AG08395 (cell line): ENCODE measurements at regions not wholly inside any gene's neighbourhood (a gene's known extent, or its start where the extent isn't known, plus 50 kb on each side); places are given as distances from the start of the nearest gene placed in this dataset.

ENCODE experiments used
- DNase-seq: peaks from one replicate; pipeline ENCODE4 v3.0.0; 2012; ENCODE audit warnings: mixed read lengths, low spot score

- no peak for DNase-seq
Measured at GRCh38 chr2:11953258-11953657, 206.8 kb downstream of the LPIN1 start.

- peak; percentile 46 for DNase-seq
Measured at GRCh38 chr2:11955314-11955713, 208.9 kb downstream of the LPIN1 start.

DNA sequence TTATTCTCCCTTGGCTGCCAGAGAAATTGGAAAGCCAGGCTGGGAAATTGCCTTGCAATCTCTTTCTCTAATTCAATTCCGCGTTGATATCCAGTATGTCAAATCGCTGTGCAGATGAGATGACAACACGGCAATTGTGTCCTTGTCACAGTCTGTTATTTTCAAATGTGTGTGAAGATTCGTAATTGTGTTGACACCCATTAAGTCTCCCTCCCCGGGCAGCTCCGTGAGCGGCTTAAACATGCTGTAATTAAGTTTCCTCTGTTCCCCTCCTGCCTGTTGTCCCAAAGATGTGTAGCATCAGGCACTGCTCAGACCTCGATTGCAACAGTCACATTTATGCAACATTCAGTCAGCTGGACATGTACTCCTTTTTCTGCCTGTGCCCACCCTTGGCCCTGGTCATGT, 209.5 kb downstream of the LPIN1 start:
- DNase-seq, result no peak

DNA sequence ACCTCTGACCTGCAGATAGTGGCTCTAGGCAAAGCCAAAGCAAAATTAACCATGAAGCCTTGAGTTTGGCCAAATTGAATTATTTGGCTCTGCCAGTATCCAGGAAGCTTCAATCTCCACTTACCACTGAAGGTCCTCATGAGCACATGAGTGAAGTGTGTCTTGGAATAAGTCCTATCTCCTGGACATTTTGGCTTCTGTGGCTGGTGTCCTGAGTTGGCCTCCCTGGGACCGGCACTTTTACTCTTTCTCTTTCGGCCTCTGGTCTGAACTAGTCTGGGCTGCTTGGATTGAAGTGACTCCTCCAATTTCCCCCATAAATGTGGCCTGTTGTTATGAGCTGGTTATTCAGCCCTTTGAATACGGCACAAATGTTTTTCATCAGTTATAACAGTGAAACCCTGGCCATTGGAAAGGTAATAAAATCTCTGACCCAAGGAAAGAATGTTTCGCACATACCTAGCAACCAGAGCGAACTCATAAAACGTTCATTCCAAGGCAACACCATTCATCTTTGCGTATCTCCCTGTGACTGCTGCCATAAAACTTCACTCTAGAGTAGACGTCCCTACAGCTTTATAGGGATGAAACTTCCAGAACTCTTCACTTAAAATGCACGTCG, 216.4 kb downstream of the LPIN1 start:
- DNase-seq, result no peak

DNA sequence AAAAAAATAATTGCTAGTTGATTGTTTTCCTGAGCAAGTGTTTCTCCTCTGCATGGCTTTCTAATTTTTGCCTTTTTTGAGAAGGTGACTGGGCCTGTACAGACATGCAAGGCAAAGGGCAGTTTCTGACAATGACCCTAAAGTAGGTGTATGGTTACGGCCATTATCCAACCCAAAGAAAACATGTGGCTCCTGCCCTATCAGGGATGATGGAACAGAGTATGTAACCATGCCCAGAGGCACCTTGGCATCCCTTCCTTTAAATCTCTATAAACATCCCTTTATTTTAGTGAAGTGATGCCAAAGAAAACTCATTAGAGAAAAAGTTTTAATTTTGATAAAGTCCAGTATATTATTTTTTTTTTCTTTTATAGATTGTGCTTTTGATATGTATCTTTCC, 217.5 kb downstream of the LPIN1 start:
- DNase-seq, result no peak

GRCh38 chr2:11967946-11968465, 221.6 kb downstream of the LPIN1 start:
- peak; percentile 41 for DNase-seq

DNA sequence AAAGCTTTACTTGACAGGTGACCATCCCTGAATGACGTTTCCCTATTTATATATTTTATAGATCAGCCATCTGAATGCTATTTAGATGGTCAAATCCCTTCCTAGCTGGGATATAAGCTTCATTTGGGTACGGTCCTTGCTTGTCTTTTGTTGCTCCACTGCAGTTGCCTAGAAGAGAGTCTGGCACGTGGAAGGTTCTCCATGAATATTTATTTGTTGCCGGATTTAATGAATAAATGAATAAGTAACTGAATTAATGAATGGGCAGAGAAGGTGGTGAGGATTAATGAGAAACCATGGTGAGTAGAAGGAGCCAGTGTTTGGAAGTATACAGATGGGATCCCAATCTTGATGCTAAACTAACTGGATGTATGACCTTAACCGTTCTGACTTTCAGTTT, 222.1 kb downstream of the LPIN1 start:
- no peak for DNase-seq

GRCh38 chr2:11969774-11970173, 223.3 kb downstream of the LPIN1 start:
- no peak for DNase-seq

DNA sequence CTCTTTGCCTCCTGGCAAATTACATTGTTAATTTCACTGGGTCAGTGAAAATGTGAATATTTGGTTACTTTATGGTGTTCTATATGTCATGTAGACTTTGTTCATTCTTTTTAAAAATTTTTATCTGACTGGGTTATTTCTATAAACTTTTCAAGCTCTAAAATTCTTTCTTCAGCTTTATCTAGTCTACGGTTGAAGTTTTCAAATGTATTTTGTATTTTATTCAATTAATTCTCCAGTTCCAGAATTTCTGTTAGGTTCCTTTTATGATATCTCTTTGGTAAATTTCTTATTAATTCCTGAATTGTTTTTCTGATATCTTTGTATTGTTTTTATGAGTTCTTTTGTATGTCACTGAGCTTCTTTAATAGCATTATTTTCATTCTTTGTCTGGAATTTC, 228.1 kb downstream of the LPIN1 start:
- DNase-seq, result no peak

DNA sequence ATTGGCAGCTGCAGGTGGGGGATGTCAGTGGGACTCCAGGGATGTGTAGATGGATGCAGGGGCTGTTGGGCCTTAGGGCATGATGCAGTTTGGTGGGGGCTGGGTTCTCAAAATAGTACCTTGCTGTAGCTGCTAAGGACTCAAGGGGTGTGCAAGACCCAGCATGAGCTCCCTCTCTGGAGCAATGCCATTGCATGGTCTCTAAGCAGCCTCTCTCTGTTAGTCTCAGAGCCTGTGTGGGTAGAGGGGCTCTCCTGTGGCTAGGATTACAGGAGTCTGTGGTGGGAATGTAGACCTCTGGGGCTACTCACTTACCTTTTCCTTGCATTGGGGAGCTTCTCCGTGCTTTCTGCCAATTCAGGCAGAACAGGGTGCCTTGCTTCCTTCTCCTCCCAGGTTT, 228.9 kb downstream of the LPIN1 start:
- DNase-seq, result no peak

- no peak for DNase-seq
Measured at GRCh38 chr2:11976073-11976472, 229.6 kb downstream of the LPIN1 start.

GRCh38 chr2:11977766-11978524, 231.5 kb downstream of the LPIN1 start:
- DNase-seq, result no peak

GRCh38 chr2:11980809-11981208, 234.4 kb downstream of the LPIN1 start:
- DNase-seq, result no peak

DNA sequence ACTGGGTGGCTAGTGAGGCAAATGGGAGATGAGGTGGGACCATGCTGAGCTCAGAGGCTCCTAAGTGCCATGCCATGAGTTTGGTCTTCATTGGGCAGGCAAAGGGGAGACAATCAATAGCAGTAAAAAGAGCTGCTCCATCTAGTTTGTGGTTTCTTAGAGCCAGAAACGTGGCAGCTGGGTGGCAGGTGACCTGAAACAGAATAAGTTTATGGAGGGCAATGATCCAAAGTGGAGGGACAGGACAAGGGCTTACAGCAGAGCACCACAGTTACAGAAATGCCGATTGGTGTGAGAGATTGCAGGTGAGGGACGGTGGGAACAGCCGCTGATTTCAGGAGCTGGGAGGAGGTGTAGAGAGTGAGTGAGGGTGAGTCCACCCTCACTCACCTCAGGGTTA, 237.0 kb downstream of the LPIN1 start:
- DNase-seq, result no peak

DNA sequence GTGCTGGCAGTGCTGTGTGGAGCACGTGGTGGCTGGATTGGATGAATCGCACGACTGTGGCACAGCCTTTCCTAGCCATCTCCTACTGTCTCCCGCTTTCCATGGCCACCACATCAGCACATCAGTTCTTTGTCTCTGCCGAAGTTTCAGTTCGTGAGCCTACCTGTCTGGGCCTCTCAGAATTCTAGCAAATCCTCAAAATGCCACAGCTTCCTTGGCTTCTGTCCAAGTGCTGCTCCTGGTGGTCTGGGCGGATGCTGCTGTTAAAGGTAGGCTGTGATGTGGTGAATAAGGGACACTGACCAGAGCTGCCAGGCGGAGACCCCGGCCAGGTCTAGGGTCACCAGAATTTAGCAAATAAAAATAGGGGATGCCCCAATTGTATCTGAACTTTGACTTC, 237.4 kb downstream of the LPIN1 start:
- DNase-seq, result no peak

- DNase-seq, result no peak
Measured at GRCh38 chr2:11984316-11985158, 238.1 kb downstream of the LPIN1 start.

- no peak for DNase-seq
Measured at GRCh38 chr2:11985817-11986566, 239.6 kb downstream of the LPIN1 start.

GRCh38 chr2:11987151-11987550, 240.7 kb downstream of the LPIN1 start:
- no peak for DNase-seq

- no peak for DNase-seq
Measured at GRCh38 chr2:11988691-11989353, 242.4 kb downstream of the LPIN1 start.

- no peak for DNase-seq
Measured at GRCh38 chr2:11989354-11989703, 242.9 kb downstream of the LPIN1 start.

DNA sequence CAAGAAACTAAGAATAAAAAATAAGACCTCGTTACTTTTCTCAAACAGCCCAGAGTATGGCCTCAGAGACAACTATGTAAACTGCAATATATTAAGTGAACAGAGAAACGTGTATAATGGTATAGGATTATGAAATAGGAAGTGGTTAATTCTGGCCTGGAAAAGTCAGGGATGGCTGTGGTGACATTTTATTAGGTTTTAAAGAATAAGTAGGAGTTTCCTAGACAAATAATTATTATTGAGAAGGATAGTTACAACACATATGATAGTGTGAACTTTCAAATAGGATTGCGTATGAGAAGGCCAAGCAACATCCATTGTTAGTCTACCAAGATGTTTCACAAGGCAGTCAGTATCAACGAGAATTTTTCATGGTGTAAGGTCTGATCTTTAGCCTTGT, 244.1 kb downstream of the LPIN1 start:
- DNase-seq, result no peak

GRCh38 chr2:11993749-11994148, 247.3 kb downstream of the LPIN1 start:
- DNase-seq, result no peak
